ENCODE measurements at regions not wholly inside any gene's neighbourhood (a gene's known extent, or its start where the extent isn't known, plus 50 kb on each side); places are given as distances from the start of the nearest gene placed in this dataset.
A peak's percentile ranks its signal among the peaks of the same experiment; 100 is the strongest.
"Not testable (repeated sequence)": the region's sequence is repeated elsewhere in the genome, so short reads cannot be mapped to it uniquely, and the experiment has no call there.

DNA sequence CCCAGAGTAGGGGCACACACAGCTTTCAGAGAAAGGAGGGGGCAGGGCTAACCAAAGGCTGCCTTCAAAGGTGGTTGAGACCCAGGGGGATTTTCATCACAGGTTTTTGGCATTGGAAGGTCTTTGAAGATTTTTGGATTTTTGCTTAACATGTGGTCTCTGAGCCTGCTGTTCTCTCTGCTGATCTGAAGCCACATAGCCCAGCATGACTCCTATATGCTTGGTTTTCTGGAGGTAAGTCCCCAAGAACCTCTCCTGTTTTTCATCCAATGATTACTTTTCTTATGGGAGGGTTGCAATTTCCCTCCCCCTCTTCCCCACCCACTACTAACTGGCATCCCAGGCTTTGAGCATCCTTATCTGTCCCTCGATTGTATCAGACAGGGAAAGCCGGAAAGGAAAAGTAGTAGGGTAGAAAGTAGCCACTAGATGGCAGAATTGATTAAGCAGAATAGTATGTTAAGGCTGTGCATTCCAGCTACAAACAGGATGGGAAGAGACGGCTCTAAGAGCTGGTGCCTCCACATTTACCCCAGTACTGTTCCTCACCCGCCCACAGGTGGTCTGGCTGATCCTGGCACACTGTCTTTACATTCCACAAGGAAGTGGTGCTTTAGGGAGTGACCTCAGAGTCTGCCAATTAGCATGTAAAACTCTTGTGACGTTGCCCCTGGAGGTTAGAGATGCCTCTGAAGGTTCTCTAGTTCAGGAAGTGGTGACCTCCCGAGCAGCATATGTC lies 218.9 kb upstream of the EDNRB start:
- peak; percentile 33 for DNase-seq

DNA sequence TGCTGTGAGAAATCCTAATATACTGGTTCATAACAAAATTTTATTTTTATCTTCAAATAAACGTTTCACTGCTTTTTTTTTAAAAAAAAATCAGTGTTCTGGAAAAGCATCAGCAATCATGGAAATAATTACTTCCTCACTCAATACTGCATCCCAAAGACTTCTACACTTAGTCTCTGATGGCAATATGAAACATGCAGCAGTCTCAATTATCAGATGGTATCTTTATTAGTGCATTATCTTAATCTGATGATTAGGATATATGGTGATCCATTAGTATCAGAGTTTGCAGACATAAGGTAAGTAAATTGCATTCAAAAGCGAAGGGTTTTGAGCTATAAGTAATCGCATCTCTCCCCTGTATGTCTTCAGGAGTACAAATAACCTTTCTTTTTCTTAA lies 218.3 kb upstream of the EDNRB start:
- no peak for DNase-seq

DNA sequence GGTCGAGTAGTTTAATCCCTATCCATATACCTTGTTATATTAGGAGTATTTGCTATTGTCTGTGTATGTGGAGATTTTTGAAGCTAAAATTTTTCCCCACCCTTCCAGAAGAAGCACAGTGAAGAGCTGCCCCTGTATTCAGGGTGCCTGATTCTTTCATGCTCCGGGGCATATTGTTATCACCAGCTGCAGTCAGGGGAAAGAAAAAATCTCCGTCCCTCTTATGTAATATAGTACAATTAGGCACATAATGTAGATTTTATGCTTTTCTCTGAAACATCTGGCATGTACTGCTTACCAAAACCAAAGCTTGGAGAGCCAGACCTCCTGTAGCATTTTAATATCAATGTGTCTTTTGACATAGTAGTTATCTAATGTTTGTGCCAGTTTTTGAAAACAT lies 214.9 kb upstream of the EDNRB start:
- DNase-seq = no peak

DNA sequence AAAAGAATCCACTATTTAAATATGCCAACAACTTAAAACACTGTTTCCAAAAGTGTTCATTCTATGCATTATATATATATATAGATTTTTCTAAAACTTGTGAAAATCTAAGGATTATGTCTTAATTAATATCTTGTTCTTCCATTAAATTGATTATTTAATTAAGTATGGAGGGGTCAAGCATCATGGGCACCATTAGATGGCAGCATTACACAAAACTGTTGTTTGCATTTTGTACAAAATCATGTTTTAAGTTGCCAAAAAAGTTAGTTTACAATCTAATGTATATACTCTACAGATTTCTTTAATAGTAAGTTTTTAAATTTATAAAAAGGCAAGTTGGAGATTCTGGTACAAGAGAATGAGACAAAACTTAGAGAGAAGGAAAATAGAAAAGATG lies 213.2 kb upstream of the EDNRB start:
- no peak for DNase-seq

DNA sequence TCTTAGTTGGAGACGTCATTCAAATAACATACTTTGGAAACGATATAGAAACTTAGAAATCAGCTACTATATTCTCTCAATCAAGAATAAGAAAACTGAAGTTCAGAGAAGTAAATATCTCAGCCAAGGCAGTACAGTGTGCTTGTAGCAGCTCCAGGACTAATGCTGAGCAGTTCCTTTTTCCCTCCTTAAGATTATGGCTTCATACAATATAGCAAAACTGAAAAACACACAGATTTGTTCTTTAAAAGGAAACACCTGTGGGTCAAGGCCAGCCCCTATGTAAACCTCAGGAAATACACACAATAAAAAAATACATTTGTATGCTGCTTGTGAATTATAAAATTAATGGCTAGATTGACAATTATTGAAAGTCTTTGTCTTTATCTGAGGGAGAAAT lies 212.7 kb upstream of the EDNRB start:
- DNase-seq = no peak

DNA sequence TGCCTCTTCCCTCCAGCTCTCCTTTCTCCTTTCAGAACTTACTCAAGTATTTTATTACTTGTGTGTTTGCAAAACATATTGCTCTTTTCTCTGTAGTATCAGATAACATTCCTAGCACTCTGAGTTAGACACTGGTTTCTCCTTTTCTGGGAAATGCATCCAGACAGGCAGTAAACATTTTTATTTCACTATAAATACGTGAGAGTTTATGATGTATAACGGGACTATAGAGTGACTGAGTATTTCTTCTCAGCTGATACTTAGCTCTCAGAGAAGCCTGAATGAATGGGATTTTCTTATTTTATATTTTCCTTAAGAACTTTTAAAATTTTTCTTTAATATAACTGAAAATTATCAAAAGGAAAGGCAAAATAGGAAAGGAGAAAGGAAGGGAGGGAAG lies 211.2 kb upstream of the EDNRB start:
- DNase-seq = no peak

DNA sequence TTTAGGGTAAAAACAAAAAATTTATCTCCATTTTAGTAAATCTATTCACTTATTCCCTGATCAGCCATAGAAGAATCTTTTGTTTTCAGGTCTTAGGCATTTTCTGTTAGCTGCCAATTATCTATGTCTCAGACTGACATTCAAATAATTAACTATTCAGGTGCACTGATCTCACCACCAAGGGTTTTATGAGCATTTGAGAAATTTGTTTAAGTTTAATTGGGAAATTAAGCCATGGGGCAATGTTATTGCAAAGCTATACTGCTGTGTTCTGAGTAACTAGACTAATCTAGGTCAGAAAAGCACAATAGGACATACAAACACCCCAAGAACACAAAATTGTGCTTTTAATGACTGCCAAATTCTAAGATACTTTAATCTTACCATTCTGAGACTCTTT lies 210.7 kb upstream of the EDNRB start:
- no peak for DNase-seq

DNA sequence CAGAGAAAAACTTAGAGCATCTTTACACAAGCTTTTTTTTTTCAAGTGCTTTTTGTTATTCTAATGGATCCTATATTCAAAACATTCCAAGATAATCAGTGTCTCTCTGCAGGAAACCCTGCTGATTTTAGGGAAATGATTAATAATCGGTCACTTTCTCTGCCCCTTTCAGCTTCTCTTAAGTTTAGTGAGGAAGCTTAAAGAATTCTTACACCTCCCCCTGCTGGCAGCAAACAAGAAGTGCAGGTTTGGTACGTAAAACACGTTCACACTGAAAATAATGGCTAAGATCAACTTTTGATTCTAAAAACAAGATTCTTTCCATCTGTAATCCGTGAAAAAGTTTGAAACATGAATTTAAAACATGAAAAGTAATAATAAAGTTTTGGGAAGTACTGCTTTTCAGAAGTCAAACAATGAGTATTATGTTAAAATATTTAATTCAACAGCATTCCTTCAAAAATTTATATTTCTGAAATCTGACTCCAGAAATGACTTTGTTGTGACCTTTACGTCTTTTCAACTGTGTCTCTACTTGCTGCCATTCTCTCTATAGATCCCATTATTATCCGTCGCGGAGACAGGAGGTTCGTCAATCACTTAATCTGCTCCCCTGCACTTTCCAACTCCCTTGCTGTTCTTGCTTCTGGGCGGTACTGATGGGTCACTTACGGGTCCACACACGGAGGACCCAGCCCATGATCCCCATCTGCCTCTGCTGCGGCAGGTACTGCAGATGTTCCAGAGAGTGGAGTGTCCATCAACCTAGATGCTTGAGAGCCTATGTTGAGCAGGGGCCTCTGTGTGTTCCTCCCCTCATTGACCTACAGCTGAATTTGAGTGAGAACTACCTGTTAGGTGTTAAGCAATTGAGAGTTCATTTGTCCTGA lies 203.1 kb upstream of the EDNRB start:
- DNase-seq = peak; percentile 38

DNA sequence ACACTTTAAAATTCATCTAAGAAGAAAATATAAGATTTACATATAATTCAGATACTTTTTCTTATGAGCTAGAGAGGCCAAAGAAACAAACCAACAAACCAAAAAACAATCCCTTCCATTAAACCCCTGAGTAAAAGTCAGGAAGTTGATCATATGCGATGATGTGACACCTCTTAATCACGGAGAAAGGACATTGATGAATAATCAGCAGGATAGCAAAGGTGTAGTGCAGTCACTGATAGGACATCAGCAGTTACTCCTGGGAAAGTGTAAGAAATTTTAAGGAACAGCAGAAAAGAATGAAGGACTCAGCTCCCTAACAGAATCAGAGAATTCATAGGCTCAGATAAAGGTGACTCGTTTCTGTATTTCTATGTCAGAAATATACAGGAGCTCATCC lies 202.4 kb upstream of the EDNRB start:
- DNase-seq = no peak

DNA sequence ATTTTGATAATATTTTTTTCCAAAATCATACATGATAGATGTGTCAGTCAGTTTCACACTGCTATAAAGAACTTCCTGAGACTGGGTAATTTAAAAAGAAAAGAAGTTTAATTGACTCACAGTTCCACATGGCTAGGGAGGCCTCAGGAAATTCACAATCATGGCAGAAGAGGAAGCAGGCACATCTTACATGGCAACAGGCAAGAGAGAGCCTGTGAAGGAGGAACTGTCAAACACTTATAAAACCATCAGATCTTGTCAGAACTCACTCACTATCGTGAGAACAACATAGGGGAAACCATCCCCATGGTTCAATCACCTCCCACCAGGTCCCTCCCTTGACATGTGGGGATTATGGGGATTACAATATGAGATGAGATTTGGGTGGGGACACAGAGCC lies 201.5 kb upstream of the EDNRB start:
- not testable (repeated sequence) for DNase-seq

DNA sequence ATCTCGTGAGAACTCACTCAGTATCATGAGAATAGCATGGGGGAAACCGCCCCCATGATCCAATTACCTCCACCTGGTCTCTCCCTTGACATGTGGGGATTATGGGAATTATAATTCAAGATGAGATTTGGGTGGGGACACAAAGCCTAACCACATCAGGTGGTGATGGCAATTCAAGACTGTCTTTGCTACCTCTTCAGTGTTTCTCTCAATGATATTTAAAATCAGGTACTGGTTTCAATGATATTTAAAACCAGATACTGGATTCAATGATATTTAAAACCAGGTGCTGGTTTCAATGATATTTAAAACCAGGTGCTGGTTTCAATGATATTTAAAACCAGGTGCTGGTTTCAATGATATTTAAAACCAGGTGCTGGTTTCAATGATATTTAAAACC lies 198.4 kb upstream of the EDNRB start:
- DNase-seq = not testable (repeated sequence)

DNA sequence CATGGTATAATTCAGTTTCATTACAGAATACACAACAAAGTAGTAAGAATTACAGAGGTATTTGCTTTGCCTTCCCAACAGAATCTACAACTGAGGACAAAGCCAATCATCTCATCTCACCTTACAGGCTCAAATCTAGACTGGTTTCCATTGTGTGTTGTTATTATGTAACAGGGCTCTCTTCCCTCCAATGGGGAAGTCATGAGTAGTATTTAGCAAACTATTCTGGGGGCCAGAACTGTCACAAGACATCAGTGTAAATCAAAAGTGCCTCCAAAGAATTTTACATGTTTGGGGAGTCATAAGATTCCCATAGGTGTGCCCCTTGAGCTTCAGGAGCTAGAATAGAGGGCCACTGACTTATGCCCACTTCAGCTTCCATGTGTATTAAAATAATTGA lies 187.0 kb upstream of the EDNRB start:
- DNase-seq = no peak

DNA sequence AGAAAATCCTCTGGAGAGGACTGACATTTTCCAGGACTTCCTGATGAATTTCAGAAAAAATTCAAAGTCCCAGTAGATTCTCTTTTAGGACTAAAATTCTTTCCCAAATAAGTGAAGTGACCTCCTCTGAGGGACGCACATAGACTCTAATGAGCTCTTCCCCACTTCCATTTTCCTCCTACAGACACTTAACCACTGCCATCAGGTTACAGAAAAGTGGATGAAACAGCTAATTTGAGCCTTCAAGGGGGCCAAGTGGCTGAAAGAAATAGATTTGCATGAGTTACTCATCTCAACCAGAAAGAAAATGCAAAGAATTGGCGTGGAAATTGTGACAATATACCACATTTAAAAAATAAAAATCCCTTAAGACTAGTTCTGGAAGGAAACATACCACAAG lies 185.3 kb upstream of the EDNRB start:
- DNase-seq = no peak

DNA sequence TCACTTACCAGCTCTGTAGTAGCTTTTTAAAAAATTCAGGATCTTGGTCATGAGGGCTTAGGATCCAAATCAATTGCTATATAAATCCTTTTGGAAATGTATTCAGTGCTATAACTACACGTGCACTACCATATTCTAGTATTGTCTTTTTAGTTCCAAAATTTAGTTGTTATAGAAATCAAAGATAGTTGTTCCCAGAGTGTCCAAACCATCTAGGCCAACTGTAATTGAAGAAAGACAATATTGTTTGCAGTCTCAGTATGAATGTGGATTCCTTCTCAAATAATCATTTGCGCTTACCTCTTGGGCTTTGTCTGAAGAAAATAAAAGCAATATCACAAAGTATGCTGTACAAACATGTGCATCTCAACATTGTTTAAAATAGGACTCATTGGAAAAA lies 184.1 kb upstream of the EDNRB start:
- DNase-seq = no peak

DNA sequence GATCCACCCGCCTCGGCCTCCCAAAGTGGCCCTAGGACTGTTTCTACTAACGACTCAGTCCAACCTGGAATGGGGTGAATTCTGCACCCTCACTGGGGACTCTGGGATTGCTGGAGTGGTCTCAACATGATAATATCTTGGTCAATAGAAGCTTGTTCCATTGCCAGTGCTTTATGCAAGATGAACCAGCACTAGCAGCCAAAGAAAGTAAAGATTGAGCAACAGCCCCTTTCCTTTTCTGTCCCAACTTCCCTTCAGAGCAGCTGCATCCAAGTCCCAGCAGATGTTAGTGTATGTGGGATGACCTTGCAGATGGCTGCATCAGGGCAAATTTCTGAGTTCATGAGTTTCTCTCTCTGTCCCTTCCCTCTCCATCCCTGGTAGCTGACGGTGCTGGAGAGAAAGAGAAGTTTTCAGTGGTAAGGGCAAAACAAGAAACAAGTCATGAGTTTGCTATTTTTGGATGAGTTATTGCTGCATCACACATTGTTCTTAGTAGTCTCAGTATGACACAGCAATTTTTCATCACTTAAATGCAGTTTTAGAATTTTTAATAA lies 183.6 kb upstream of the EDNRB start:
- peak; percentile 63 for DNase-seq

DNA sequence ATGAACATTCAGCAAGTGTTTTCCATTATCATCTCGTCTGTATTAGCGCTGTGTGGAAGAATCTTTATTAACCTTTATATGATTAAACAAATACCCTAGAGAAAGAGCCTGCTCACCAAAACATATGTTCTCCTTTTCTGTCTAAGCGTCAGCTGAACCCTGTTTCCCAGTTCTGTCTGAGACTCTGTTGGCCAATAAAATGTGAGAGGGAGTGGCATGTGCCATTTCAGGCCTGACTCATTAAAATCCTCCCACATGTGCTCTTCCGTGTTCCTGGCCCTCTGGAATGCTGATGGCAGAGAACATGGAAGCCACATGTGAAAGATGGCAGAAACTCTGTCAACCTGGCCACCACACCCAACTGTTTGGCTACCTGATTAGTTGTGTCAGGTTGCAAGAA lies 181.9 kb upstream of the EDNRB start:
- no peak for DNase-seq

DNA sequence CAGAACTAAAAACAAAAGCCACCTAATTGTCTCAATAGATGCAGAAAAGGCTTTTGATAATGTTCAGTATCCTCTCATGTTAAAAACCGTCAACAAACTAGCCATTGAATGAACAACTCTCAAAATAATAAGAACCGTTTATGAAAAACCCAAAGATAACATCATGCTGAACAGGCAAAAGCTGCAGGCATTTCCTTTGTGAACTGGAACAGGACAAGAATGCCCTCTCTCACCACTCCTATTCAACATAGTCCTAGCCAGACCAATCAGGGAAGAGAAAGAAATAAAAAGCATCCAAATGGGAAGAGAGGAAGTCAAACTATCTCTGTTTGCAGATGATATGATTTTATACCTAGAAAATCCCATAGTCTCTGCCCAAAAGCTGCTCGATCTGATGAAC lies 179.6 kb upstream of the EDNRB start:
- DNase-seq = no peak

DNA sequence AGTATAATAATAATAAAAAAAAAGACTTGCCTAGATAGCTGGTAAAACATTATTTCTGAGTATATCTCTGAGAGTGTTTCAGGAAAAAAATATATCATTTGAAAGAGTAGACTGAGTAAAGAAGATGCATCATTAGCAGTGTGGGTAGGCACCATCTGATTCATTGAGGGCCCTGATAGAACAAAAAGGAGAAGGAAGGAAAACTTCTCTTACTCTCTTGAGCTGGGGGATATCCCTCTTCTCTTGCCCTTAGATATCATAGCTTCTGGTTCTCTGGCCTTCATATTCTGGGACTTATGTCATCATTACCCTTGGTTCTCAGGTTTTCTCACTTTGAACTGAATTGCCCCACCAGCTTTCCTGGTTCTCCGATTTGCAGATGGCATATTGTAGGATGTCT lies 177.6 kb upstream of the EDNRB start:
- no peak for DNase-seq

DNA sequence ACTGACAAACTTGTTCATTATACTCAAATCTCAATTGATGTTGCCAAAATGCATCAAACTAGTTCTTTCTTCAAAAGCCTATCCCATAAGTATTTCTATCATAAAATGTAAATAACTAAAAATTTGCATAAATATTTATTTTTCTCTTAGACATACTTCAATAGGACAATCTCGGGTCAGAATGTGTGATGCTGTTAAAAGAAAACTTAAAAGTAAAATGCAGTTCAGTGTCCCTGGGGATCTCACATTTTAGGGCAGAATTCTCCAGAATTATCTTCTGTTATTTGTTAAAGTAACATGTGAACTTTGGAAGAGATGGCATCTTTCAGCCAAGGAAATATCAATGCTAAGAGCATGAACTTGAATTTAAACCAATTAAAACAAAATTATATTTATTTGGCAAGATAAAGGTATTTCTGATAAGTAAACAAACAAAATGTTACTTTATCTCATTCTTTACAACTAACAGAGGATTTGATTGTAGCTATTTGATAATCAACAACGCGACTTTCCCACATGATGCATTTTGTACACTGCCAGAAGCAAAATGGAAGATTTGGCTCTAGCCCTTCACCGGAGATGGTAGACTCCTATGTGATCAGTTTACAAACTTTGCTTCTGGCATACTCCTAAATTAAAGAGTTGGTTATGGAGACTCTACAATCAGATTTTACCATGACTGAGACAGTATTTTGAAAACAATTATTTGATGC lies 169.5 kb upstream of the EDNRB start:
- DNase-seq = no peak

DNA sequence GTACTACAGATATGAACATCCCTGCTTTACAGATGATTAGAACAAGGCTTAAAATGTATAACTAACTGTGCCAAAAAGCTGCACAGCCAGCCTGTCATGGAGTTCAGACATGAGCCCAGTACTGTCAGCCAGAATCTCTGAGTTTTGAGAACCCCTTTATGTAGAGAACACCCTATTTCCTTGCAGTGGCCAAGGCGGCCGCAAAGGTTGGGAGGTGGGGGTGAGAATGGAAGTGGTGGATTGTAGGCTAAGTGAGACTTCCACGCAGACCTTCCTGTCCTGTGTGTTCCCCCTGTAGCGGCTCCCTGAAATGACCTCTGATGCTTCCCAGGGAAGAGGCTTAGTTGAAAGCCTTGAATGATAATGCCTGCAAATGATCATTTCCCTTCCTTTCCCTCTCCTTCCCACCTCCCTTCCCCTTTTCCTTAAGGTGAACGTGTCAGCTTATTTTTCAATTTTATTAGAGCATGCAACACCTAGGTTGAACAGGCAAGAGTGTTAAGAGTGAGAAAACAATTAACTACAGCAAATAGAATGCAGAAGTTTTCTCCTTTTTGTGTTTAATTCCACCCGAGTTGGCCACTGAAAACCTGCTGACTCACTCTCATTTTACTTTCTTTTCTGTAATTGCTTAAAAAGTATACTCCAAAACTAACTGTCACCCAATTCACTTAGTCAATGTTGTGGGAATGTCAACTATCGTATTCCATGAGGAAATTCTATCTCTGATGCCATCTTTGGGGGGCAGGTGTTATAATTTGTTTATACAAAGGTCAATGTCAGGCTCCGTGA lies 167.0 kb upstream of the EDNRB start:
- DNase-seq = no peak

DNA sequence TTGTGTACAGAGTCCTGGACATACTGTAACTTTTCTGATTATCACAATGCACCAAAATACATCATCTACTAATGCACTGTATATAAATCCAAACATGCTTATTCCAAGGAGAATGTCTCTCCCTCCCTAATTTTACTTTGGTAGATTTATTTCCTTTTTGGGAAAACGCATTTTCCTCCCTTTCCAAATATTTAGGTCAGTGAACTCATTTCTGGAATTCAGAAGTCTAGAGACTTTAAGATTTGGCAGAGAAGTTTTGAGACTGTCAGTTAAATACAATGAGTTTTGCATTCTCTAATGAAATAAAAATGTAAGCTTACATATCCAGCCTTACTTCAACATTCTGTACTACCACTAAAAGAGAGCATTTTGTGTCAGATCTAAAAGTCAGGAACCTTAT lies 165.8 kb upstream of the EDNRB start:
- no peak for DNase-seq

DNA sequence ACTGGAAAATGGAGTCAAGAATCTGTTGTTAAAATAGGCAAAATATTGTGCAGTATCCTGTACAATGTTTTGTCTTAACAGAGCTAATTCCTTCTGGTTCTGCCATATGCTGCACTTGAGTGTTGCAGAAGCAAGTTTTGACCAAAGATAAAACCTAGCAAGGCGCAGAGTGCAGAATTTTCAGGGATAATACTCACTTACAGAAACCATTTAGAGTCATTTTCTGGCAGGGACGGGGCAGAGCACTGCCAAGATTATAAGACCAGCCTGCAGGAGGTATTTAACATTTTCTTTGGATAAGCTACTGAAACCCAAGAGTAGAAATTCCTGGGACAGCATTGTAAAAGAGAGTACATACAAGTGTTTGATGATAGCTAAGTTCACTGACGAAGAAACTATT lies 159.5 kb upstream of the EDNRB start:
- no peak for DNase-seq

DNA sequence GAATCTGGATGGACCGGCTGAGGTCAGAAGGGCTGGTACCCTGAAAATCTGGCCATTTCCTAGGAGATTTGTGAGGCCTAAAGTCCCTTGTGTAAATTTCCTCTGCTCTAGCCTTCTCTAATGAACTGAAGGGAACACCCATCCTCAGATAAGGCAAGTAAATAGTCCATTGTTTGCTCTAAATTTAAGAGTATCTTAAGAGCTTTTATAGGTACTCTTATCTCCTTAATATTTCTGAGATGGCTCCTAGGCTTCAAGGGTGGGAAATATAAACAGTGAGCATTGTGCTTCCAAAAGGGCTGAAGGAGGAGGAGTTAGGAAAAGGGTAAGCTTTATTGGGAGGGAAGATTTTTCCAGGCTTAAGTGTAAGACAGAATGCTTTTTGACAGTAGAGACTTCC lies 148.7 kb upstream of the EDNRB start:
- DNase-seq = no peak

All from right hindlimb (tissue), 1 donor.